ENCODE measurements at regions not wholly inside any gene's neighbourhood (a gene's known extent, or its start where the extent isn't known, plus 50 kb on each side); places are given as distances from the start of the nearest gene placed in this dataset.

DNA sequence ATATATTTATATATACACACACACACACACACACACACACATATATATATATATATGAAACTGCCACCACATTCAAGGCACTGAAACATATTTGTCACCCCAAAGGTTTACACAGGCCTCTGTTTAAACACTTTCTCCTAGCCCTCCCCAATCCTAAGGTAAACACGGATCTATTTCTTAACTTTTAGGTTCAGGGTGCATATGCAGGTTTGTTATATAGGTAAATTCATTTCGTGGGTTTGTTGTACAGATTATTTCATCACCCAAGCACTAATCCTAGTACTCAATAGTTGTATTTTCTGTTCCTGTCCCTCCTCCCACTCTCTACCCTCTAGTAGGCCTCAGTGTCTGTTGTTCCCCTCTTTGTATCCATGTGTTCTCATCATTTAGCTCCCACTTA lies 305.0 kb downstream of the GPR37 start:
- TF ChIP-seq, protein P1, sequence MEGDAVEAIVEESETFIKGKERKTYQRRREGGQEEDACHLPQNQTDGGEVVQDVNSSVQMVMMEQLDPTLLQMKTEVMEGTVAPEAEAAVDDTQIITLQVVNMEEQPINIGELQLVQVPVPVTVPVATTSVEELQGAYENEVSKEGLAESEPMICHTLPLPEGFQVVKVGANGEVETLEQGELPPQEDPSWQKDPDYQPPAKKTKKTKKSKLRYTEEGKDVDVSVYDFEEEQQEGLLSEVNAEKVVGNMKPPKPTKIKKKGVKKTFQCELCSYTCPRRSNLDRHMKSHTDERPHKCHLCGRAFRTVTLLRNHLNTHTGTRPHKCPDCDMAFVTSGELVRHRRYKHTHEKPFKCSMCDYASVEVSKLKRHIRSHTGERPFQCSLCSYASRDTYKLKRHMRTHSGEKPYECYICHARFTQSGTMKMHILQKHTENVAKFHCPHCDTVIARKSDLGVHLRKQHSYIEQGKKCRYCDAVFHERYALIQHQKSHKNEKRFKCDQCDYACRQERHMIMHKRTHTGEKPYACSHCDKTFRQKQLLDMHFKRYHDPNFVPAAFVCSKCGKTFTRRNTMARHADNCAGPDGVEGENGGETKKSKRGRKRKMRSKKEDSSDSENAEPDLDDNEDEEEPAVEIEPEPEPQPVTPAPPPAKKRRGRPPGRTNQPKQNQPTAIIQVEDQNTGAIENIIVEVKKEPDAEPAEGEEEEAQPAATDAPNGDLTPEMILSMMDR (IDR thresholded peaks at IDR 0.05; ENCODE audit: control extremely low read depth, extremely low read depth) = no peak
- H3K9ac ChIP-seq (ENCODE audit: insufficient read depth in 1 of 2, low read length in 2 of 2) = no peak overlapping the region
- 54 to 73% methylated on average over 2 of the region's 2 CpGs for WGBS, 2 donors
- H3K36me3 ChIP-seq (ENCODE audit: control insufficient read depth in 4 of 4, insufficient read depth in 4 of 4, low read length in 4 of 4) = no peaks in the 10 kb centered on the region
- H3K4me1 ChIP-seq (ENCODE audit: control insufficient read depth in 5 of 5, insufficient read depth in 5 of 5, low read length in 5 of 5) = peaks cover 0 to 16% (median 3%) of the 10 kb centered on the region in 5 donors
- no peak overlapping the region for H3K27ac ChIP-seq (ENCODE audit: low read depth in 1 of 2, low read length in 1 of 2)
- no peak for ATAC-seq (ENCODE audit: insufficient read depth, low FRiP score)
- H3K9me3 ChIP-seq (ENCODE audit: control insufficient read depth in 4 of 4, insufficient read depth in 3 of 4, low read length in 3 of 4) = no peaks in the 10 kb centered on the region
- no peaks in the 10 kb centered on the region for H3K27me3 ChIP-seq (ENCODE audit: control insufficient read depth in 3 of 3, insufficient read depth in 3 of 3, low read length in 2 of 3)
- DNase-seq = no peak
- no peak overlapping the region for H3K4me3 ChIP-seq

GRCh38 chr7:124460056-124460450 lies 305.5 kb downstream of the GPR37 start:
- WGBS, 2 donors = 89 to 90% methylated on average over 1 of the region's 1 CpG
- H3K9me3 ChIP-seq (ENCODE audit: control insufficient read depth in 4 of 4, insufficient read depth in 3 of 4, low read length in 3 of 4) = no peaks in the 10 kb centered on the region
- H3K27me3 ChIP-seq (ENCODE audit: control insufficient read depth in 3 of 3, insufficient read depth in 3 of 3, low read length in 2 of 3) = no peaks in the 10 kb centered on the region
- peaks cover 0 to 16% (median 3%) of the 10 kb centered on the region in 5 donors for H3K4me1 ChIP-seq (ENCODE audit: control insufficient read depth in 5 of 5, insufficient read depth in 5 of 5, low read length in 5 of 5)
- no peak for ATAC-seq (ENCODE audit: insufficient read depth, low FRiP score)
- no peak overlapping the region for H3K4me3 ChIP-seq
- H3K36me3 ChIP-seq (ENCODE audit: control insufficient read depth in 4 of 4, insufficient read depth in 4 of 4, low read length in 4 of 4) = no peaks in the 10 kb centered on the region
- no peak for DNase-seq
- TF ChIP-seq, protein P1 (IDR thresholded peaks at IDR 0.05; ENCODE audit: control extremely low read depth, extremely low read depth) = no peak
- no peak overlapping the region for H3K9ac ChIP-seq (ENCODE audit: insufficient read depth in 1 of 2, low read length in 2 of 2)
- no peak overlapping the region for H3K27ac ChIP-seq (ENCODE audit: low read depth in 1 of 2, low read length in 1 of 2)

DNA sequence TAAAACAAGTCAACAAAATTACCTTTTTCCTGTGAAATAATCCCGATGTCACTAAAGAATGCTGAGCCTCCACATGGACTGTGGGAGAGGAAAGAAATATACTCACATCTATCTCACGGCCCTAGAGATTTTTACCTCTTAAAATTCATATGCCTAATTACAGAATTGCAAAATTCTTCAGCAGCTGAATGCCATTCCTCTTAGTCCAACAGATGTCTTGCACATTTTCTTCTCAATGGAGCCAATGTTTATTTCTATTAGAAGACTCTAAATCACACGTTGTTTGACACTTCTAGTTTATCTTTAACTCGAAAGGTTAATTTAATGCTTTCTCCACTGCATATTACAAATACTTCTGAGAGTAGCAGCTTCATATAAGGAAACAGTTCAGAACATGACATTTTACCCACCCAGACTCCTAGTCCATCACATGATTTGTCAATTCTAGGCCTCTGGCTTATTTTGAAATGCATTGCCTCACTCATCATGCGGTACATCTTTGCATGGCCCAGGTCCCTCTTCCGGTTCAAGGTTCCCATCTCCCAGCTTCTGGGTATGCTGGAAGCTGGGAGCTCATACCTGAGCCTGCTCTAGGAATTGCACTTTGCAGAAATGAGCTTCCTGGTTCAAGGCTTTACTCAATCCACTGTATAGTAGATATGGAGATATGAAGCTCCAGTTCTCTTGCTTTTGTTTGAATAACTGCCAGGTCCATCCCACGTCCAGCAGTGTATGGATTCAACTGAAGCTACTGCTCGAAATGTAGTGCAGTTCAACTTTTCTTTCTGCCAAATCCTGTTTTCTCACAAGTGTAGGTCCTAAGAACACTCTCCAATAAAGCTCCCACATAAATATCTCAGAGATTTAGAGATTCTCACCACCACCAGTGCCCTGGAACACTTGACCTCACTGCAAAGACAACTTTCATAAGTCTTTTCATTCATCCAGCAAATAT lies 306.2 kb downstream of the GPR37 start:
- Histone ChIP-seq H3K9ac (ENCODE audit: insufficient read depth in 1 of 2, low read length in 2 of 2) (no peak overlapping the region), H3K27me3 (ENCODE audit: control insufficient read depth in 3 of 3, insufficient read depth in 3 of 3, low read length in 2 of 3) (no peaks in the 10 kb centered on the region), H3K4me3 (no peak overlapping the region), H3K9me3 (ENCODE audit: control insufficient read depth in 4 of 4, insufficient read depth in 3 of 4, low read length in 3 of 4) (no peaks in the 10 kb centered on the region), H3K4me1 (ENCODE audit: control insufficient read depth in 5 of 5, insufficient read depth in 5 of 5, low read length in 5 of 5) (peaks cover 0 to 16% (median 3%) of the 10 kb centered on the region in 5 donors), H3K36me3 (ENCODE audit: control insufficient read depth in 4 of 4, insufficient read depth in 4 of 4, low read length in 4 of 4) (no peaks in the 10 kb centered on the region), H3K27ac (ENCODE audit: low read depth in 1 of 2, low read length in 1 of 2) (no peak overlapping the region)
- DNase-seq = peak; percentile 22 to 83 (median 67)
- ATAC-seq (ENCODE audit: insufficient read depth, low FRiP score) = no peak
- 46 to 63% methylated on average over 8 of the region's 8 CpGs for WGBS, 2 donors
- TF ChIP-seq, protein P1 (IDR thresholded peaks at IDR 0.05; ENCODE audit: control extremely low read depth, extremely low read depth) = no peak
